DND-41 (cell line): ENCODE measurements at regions not wholly inside any gene's neighbourhood (a gene's known extent, or its start where the extent isn't known, plus 50 kb on each side); places are given as distances from the start of the nearest gene placed in this dataset.

ENCODE experiments used
- ATAC-seq: fragments of 200-7000 bp; cut with Tn5 transposase; 3 replicates; pipeline ENCODE4 v1.9.1; 2021; ENCODE audit warnings: low read depth; ENCODE audit not compliant: insufficient read depth
- DNase-seq: peaks from one replicate; pipeline ENCODE4 v3.0.0-alpha.2; 2020
- H2AFZ ChIP-seq: 2 replicates; pipeline ENCODE4 v1.6.0; 2012; ENCODE audit warnings: low read depth, low read length
- H3K27ac ChIP-seq: 2 replicates; pipeline ENCODE4 v1.5.1; 2012; ENCODE audit warnings: low read length, inconsistent platforms
- H3K27me3 ChIP-seq: fragments of 200-600 bp; sonication (generic); 2 replicates; pipeline ENCODE4 v1.6.0; 2012; ENCODE audit warnings: low read length, mild to moderate bottlenecking, inconsistent platforms; ENCODE audit not compliant: insufficient read depth, poor library complexity
- H3K36me3 ChIP-seq: 2 replicates; pipeline ENCODE4 v1.5.1; 2012; ENCODE audit warnings: low read length, inconsistent platforms; ENCODE audit not compliant: insufficient read depth
- H3K4me1 ChIP-seq: 2 replicates; pipeline ENCODE4 v1.5.1; 2012; ENCODE audit warnings: mild to moderate bottlenecking, low read length; ENCODE audit not compliant: insufficient read depth
- H3K4me2 ChIP-seq: 2 replicates; pipeline ENCODE4 v1.6.0; 2012; ENCODE audit warnings: mild to moderate bottlenecking, moderate library complexity, low read length, inconsistent platforms; ENCODE audit not compliant: insufficient read depth
- H3K4me3 ChIP-seq, 2 experiments: fragments of 200-600 bp in 1 of 2; shearing (Covaris generic) in 1 of 2; 2 replicates each; pipeline ENCODE4 v1.5.1; 2012 to 2016; ENCODE audit warnings: inconsistent platforms in 2 of 2, low read length in 2 of 2, mild to moderate bottlenecking in 2 of 2, low read depth in 1 of 2, moderate library complexity in 1 of 2
- H3K79me2 ChIP-seq: 2 replicates; pipeline ENCODE4 v1.6.0; 2012; ENCODE audit warnings: low read length, inconsistent platforms; ENCODE audit not compliant: insufficient read depth
- H3K9ac ChIP-seq: 2 replicates; pipeline ENCODE4 v1.6.0; 2012; ENCODE audit warnings: low read depth, mild to moderate bottlenecking, inconsistent platforms, low read length, moderate library complexity
- H3K9me3 ChIP-seq: 2 replicates; pipeline ENCODE4 v1.5.1; 2012; ENCODE audit warnings: low read length, moderate library complexity, mild to moderate bottlenecking, inconsistent platforms; ENCODE audit not compliant: insufficient read depth, severe bottlenecking
- H4K20me1 ChIP-seq: 2 replicates; pipeline ENCODE4 v1.6.0; 2012; ENCODE audit warnings: low read length; ENCODE audit not compliant: insufficient read depth
- EZH2 ChIP-seq: IDR thresholded peaks from 3 replicates; pipeline ENCODE4 v1.6.1; 2012; ENCODE audit warnings: borderline replicate concordance, low read depth, mild to moderate bottlenecking, moderate library complexity, low read length, inconsistent platforms; ENCODE audit not compliant: severe bottlenecking
- TF ChIP-seq, protein P1 (sequence below): IDR thresholded peaks from 2 replicates; pipeline ENCODE4 v1.5.1; 2012; ENCODE audit warnings: borderline replicate concordance, low read length, moderate library complexity, mild to moderate bottlenecking; ENCODE audit not compliant: poor library complexity, severe bottlenecking; ENCODE audit errors: extremely low read depth

GRCh38 chr6:121506761-121507754, 71.6 kb downstream of the GJA1 start:
- Histone ChIP-seq H3K27ac (no peak overlapping the region), H4K20me1 (no peaks in the 10 kb centered on the region), H2AFZ (no peak overlapping the region), H3K4me3 (no peak overlapping the region), H3K36me3 (no peaks in the 10 kb centered on the region), H3K79me2 (no peaks in the 10 kb centered on the region), H3K9ac (no peak overlapping the region), H3K9me3 (no peaks in the 10 kb centered on the region), H3K4me1 (no peaks in the 10 kb centered on the region), H3K4me2 (no peak overlapping the region), H3K27me3 (no peaks in the 10 kb centered on the region)
- ATAC-seq (no peak), DNase-seq (no peak)
- no peak for TF ChIP-seq EZH2
- TF ChIP-seq, protein P1, sequence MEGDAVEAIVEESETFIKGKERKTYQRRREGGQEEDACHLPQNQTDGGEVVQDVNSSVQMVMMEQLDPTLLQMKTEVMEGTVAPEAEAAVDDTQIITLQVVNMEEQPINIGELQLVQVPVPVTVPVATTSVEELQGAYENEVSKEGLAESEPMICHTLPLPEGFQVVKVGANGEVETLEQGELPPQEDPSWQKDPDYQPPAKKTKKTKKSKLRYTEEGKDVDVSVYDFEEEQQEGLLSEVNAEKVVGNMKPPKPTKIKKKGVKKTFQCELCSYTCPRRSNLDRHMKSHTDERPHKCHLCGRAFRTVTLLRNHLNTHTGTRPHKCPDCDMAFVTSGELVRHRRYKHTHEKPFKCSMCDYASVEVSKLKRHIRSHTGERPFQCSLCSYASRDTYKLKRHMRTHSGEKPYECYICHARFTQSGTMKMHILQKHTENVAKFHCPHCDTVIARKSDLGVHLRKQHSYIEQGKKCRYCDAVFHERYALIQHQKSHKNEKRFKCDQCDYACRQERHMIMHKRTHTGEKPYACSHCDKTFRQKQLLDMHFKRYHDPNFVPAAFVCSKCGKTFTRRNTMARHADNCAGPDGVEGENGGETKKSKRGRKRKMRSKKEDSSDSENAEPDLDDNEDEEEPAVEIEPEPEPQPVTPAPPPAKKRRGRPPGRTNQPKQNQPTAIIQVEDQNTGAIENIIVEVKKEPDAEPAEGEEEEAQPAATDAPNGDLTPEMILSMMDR = no peak

- no peaks in the 10 kb centered on the region for H3K9me3 ChIP-seq
- H3K9ac ChIP-seq = no peak overlapping the region
- H3K4me1 ChIP-seq = no peaks in the 10 kb centered on the region
- TF ChIP-seq EZH2 = no peak
- TF ChIP-seq, protein P1 = no peak
- H4K20me1 ChIP-seq = no peaks in the 10 kb centered on the region
- H3K27me3 ChIP-seq = no peaks in the 10 kb centered on the region
- DNase-seq = no peak
- H3K4me2 ChIP-seq = no peak overlapping the region
- H3K79me2 ChIP-seq = no peaks in the 10 kb centered on the region
- no peak overlapping the region for H3K4me3 ChIP-seq
- H3K36me3 ChIP-seq = no peaks in the 10 kb centered on the region
- no peak for ATAC-seq
- no peak overlapping the region for H3K27ac ChIP-seq
- no peak overlapping the region for H2AFZ ChIP-seq
Measured at GRCh38 chr6:121510568-121511177, 75.2 kb downstream of the GJA1 start.

- Histone ChIP-seq H3K79me2 (no peaks in the 10 kb centered on the region), H3K9me3 (no peaks in the 10 kb centered on the region), H3K4me2 (no peak overlapping the region), H3K9ac (no peak overlapping the region), H3K4me1 (peaks cover 5% of the 10 kb centered on the region; the same call in 1 of the 2 replicates), H3K4me3 (no peak overlapping the region), H3K36me3 (no peaks in the 10 kb centered on the region), H4K20me1 (no peaks in the 10 kb centered on the region), H3K27me3 (no peaks in the 10 kb centered on the region), H2AFZ (no peak overlapping the region), H3K27ac (no peak overlapping the region)
- no peak for DNase-seq
- peak; percentile 42; the same call in 1 of the 3 replicates for ATAC-seq
- TF ChIP-seq, protein P1 = no peak
- no peak for TF ChIP-seq EZH2
Measured at GRCh38 chr6:121515630-121516265, 80.3 kb downstream of the GJA1 start.
